ENCODE measurements at regions not wholly inside any gene's neighbourhood (a gene's known extent, or its start where the extent isn't known, plus 50 kb on each side); places are given as distances from the start of the nearest gene placed in this dataset.

- TF ChIP-seq CTCF (IDR thresholded peaks at IDR 0.05) (no peak), POLR2A (IDR thresholded peaks at IDR 0.05) (no peak)
These were observed 166.6 kb upstream of the CIBAR2 start for GRCh38 chr16:85278839-85279238.

Data from vagina (tissue), 2 donors.